NCI-H748 (cell line): ENCODE measurements at regions not wholly inside any gene's neighbourhood (a gene's known extent, or its start where the extent isn't known, plus 50 kb on each side); places are given as distances from the start of the nearest gene placed in this dataset.
A peak's percentile ranks its signal among the peaks of the same experiment; 100 is the strongest.
"Not testable (repeated sequence)": the region's sequence is repeated elsewhere in the genome, so short reads cannot be mapped to it uniquely, and the experiment has no call there.

Source experiments
- DNase-seq: peaks from one replicate; lab custom pipeline; 2025; ENCODE audit not compliant: unreplicated experiment; lab: John Stamatoyannopoulos, UW

DNA sequence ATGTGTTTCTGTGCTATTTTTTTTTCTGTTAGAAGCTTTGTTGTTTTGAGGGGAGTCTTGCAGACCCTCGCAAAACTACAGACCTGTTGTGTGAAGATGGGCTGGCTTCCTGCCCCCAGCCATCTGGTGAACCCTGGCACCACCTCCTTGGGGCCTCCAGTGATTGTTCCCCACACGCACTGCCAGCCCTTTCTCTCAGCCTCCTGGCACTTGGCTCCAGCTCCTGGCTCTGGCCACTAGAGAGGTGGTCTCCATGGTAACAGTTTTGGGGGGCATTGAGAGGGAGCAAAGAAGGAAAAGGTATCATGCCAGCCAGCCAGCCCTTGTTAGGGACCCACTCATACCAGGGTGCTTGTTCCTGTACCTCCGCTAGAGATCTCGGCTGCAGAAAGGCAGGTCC, 176.4 kb upstream of the RPH3A start:
- no peak for DNase-seq

DNA sequence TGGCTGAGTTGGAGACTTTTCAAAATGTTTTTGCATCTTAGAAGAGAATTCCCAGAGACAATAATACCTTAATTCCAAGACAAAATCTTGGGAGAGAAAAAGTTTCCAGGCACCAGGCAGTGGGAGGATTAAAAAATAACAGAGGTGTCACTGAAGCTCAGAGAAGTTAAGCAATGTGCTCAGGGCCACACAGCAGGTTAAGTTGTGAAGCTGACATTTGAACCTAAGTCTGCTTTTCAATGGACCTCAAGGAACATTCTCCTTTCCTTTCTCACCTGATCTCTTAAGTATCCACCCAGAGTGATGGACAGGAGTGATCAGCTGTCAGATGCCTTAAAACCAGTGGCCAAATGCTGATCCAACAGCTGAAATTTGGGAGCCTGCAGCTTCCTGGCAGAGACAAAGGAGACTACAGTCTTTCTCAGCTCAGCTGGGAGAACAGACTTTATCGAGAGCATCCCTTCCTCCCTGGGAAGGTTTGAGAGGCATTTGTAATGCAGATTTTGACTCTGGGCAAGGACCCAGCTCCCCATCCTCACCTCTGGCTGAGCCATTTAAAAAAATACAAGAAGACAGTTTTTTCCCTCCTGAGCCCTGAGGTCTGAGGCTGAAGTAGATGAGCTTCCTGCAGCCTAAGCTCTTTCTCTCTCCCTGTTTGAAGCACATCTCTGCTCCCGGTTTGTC, 174.9 kb upstream of the RPH3A start:
- no peak for DNase-seq

DNA sequence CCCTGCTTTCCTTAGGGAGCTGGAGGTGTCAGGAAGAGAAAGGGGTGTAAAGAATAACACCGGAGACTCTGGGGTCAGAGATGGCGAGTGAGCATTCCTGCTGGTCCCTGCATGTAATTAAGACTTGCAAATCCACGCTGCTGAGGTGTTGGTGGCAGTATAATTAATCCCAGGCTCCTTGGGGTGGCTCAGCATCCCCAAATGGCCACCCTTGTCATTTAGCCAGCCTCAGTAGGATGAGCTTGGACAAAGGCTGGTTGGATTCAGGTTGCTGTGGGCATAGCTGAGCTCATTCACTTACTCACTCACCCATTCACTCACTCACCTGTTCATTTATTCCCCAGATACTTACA, 174.4 kb upstream of the RPH3A start:
- DNase-seq, result no peak

- no peak for DNase-seq
These were observed 163.7 kb upstream of the RPH3A start for GRCh38 chr12:112627851-112628250.

GRCh38 chr12:112631974-112632373, 159.6 kb upstream of the RPH3A start:
- not testable (repeated sequence) for DNase-seq

GRCh38 chr12:112635036-112635435, 156.5 kb upstream of the RPH3A start:
- no peak for DNase-seq

GRCh38 chr12:112638420-112638819, 153.1 kb upstream of the RPH3A start:
- DNase-seq, result no peak

DNA sequence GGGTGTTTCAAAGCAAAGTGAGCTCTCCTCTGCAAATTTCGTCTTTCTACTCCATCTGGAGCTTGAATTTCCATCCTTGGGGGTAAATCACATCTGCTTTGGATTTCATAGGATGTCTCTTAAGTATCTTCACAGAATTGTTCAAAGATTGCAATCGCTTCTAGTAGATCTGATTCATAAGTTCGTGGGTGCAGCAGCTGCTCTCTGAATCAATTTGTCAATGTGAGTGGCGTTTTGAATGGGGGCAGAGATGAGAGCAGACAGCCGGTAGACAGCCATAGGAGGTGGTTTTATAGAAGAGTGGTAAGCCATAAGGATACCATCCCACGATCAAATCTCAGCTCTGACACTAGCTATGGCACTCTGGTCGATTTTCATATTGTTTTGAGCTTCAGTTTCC, 146.0 kb upstream of the RPH3A start:
- no peak for DNase-seq

- DNase-seq, result no peak
These were observed 135.4 kb upstream of the RPH3A start for GRCh38 chr12:112656141-112656540.

DNA sequence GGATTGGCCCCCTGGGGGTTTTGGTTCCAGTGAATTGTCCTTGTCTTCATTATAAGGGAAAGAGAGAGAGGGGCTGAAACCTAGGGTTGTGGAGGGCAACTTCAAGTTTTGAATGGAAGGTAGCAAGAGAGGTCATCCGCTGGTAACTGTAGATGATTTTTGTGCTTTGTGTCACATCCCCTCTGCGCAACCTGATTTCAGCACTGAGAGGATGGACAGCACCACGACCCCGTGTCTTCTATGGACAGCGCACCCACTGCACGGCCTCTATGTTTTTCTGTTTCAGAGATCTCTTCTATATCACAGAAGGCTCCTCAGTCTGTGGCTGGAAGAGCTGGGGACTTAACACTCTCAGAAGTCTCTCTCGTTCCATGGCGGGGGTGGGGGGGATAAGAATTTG, 127.0 kb upstream of the RPH3A start:
- no peak for DNase-seq

DNA sequence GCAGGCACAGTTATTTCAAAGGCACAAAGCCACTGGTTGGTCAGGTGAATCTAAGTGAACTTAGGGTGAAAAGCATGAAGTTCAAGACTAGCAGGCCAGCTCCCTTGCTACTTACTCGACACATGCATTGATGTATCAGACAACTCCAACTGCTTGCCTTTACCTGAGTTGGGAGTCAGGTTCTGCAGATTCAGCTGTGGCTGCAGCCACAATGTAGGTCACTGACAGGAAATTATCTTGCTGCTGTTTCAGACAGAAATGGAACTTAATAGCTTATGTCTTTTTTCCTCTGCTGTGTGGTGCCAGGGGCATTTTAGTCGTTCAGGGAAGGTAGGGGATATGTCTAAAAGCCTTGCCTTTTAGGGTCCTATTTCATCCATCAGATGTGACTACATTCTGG, 125.6 kb upstream of the RPH3A start:
- DNase-seq, result no peak

DNA sequence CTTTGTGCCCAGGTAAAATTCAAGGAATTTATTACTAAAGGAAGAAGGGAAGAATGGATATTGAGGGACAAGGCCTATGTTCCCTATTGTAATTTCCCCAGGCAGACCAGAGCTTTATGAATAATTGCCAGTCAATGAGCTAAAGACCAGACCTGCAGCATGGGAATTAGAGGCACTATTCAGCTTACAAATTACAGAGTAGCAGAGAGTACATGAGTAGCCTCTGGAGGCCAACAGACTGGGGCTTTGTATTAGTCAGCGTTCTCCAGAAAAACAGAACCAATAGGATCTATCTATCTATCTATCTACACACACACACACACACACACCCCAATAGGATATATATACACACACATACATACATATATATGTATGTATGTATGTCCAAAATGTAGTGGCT, 120.0 kb upstream of the RPH3A start:
- no peak for DNase-seq

- DNase-seq, result no peak
These were observed 117.0 kb upstream of the RPH3A start for GRCh38 chr12:112674539-112674938.

- DNase-seq, result no peak
These were observed 115.0 kb upstream of the RPH3A start for GRCh38 chr12:112676507-112676906.

DNA sequence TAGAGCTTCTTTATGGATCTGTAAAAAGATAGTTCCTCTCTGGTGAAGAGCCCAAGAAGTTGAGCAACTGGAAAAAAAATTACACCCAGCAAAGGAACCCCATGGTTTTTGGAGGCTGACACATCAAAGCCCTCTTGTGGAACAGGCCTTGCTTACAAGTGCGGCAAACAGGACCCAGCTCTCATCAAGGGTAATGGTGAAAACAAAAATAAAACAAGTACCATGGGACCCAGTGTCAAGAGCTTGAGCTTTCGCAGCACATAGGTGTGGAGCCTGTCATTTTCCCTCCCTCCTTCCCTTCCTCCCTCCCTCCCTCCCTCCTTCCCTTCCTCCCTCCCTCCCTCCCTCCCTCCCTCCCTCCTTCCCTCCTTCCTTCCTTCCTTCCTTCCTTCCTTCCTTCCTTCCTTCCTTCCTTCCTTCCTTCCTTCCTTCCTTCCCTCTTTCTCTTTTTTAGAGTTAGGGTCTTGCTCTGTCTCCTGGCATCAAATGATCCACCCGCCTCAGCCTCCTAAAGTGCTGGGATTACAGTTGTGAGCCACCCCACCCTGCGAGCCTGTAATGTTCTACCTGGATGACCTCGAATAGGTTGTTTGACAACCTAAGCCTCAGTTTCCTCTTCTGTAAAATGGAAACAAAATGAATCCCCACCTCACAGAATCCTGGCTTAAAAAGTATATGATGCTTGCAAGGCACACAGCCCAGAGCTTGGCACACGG, 114.3 kb upstream of the RPH3A start:
- DNase-seq, result no peak

DNA sequence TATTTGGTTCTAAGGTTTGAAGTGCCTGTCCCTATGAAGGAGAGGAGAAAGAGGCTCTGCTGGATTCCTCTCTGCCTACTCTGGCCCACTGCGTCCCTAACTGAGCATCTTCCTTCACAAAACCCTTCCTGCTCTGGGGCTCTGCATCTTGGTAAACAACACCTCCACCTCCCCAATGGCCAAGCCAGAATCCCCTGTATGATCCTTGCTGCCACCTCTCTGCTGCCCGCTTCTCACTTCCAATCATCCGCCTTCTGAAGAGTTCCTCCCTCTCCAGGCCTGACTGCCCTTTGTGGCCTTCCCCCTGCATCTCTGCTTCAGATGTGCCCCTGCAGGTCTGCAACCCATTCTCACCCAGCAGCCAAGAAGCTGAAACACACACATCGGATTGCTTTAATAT, 110.6 kb upstream of the RPH3A start:
- DNase-seq, result no peak

DNA sequence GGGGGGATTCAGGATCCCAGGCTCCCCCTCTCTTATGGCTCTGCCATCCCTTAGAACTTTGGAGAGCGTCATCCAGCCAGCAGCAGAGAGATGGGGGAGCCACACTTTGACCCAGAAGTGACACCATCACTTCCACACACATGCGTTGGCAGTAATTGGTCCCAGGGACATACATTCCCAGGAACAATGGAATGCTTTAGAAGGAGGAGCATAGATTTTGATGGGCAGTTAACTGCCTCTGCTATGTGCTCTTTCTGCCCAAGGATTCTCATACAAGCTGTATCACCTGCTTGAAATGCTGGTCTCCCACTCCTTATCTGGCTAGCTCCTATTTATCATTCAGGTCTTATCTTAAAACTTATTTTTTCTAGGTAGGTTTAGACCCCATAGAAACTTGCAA, 109.0 kb upstream of the RPH3A start:
- no peak for DNase-seq

DNA sequence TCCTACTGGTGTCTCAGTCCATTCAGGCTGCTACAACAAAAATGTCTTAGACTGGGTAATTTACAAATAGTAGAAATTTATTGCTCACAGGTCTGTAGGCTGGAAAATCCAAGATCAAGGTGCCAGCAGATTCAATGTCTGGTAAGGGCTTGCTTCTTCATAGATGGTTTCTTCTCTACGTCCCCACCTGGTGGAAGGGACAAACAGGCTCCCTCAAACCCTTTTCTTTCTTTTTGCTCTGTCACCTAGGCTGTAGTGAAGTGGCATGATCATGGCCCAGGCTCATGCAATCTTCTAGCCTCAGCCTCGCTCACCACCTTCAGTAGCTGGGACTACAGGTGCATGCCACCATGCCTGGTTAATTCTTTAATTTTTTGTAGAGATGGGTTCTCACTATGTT, 106.8 kb upstream of the RPH3A start:
- DNase-seq, result peak; percentile 13

DNA sequence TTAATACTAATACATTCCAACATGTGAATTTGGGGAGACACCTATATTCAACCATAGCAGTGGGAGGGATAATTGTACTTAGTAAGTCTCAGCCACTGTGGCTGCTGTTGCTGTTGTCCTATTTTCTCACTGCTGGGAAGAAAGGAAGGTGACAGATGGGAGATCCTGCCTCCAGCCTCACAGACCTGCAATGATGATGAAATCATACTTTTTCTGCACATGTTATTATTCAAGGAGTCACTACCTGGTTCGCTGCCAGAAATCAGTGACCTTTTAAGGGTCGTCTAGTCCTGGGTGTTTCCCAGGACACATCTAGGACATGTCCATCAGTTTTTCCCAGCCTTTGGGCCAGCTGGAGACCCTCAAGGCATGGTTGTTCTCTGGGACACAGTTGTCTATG, 106.2 kb upstream of the RPH3A start:
- no peak for DNase-seq

- DNase-seq, result no peak
These were observed 105.2 kb upstream of the RPH3A start for GRCh38 chr12:112686373-112686772.

GRCh38 chr12:112694065-112694464, 97.5 kb upstream of the RPH3A start:
- DNase-seq, result no peak

DNA sequence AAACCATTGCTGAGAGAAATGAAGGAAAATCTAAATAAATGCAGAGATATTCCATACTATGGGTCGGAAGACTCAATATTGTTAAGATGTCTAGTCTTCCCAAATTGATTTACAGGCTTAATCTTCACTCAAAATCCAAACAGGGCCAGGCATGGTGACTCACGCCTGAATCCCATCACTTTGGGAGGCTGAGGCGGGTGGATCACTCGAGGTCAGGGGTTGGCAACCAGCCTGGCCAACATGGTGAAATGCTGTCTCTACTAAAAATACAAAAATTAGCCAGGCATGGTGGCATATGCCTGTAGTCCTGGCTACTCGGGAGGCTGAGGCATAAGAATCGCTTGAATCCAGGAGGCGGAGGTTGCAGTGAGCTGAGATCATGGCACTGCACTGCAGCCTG, 94.1 kb upstream of the RPH3A start:
- not testable (repeated sequence) for DNase-seq

DNA sequence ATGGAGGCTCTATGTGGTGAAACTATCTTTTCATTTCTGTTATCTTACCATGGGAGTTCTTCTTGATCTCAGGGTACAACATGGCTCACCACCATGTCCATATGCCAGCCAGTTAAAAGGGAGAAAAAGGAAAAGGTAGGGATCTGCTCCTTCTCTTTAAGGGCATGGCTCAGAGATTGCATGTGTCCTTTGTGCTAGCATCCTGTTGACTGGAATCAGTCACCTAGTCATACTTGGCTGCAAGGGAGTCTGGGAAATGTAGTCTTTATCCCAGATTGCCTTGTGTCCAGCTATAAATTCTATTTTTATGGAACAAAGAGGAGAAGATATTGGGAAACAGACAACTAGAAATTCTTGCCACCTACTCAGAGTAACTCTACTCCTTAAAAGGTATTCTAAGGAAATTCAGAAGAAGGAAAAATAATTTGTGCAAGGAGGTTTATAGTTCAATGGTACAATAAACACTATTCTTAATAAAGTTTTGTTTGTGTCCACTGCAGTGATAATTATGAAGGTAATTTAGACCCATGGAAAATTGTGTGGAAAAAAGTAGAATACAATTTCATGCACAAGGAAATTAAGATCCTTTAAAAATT, 86.4 kb upstream of the RPH3A start:
- peak; percentile 39 for DNase-seq
